CD4-positive, alpha-beta T cell treated with Interleukin-15 for 4 hours (primary cell): ENCODE measurements at regions not wholly inside any gene's neighbourhood (a gene's known extent, or its start where the extent isn't known, plus 50 kb on each side); places are given as distances from the start of the nearest gene placed in this dataset.

Experiments
- DNase-seq: peaks from one replicate; pipeline ENCODE4 v3.0.0-alpha.2; 2020; ENCODE audit warnings: low spot score

DNA sequence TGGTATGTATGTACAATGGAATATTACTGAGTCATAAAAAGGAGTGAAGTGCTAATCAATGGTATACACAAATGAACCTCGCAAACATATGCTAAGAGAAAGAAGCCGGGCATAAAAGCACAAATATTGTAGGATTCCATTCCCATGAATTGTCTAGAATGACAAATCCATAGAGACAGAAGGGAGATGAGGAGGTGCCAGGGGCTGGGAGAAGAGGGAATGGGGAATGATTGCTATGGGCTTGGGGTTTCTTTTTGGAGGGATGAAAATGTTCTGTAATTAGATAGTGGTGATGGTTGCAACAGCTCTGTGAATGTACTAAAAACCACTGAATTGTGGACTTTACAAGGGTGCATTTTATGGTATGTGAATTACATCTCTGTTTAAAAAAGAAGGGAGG, 73.5 kb downstream of the GLI2 start:
- no peak for DNase-seq

DNA sequence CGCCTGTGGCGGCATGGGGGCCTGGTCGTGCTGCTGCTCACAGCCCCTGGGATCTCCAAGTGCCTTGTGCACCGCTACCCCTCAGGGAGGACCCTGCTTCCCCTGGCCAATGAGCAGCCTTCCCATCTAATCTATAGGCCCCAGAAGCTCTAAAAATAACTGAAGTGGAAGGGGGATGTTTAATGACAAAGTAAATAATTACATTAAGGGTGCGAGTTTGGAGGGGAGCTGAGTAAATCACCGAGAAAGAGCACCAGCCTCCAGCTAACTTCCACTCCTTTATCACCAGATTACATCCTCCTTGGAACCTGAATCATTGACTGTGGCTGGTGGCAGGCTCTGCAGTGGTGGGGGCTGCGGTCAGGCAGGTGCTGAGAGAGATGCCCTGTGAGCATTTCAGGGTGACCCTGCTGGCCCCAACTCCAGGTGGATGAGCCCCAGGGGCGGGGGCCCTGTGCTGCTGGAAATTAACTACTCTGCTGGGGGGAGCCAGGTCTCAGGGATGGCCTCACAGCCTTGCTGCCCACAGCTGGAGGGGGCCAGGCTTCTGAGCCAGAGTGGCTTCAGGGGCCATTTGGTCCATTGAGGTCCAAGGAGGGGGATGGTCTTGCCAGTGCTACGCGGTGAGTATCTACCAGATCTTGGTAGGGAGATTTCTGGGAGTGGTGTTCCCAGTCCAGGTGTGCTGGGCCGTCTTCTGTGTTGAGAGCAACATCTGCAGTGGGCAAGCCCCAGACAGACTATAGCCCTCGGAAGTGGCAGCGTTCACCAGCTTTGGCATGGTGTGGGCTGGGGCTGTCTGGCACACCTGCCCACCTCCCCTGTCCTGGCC, 74.2 kb downstream of the GLI2 start:
- DNase-seq, result no peak

DNA sequence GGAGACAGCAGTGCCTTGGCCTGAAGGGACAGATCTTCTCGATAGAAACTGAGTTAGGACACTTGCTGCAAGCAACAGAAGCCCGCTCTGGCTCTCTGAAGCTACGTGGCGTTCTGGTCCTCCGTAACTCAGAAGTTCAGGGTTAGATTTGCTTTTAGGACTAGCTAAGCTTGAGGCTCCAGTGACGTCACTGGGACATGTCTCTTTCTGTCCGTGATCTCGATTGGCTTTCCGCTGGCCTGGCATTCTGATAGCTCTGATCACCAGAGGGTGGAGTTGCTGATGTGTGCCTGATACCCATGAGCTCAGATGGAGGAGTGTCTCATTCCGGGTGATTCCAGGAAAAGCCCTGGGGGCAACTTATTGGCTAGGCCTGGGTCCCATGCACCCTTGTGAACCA, 75.0 kb downstream of the GLI2 start:
- DNase-seq, result no peak

DNA sequence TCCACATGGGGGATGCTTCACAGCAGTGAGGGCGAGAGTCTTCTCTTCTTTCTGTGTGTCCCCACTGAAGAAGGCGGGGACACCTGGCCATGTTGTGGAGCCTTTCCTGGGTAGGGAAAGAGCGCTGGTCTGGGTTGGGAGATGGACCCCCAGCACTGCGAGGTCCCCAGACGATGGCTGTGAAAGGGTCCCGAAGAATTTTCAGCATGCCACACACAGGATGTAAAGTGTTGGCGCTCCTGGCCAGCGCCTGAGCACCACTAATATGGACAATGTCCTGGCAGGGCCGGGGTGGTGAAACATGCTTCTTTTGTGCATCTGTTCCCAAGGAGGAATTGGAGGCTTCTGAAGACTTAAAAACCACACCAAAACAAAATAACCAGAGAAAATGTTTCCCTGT, 77.2 kb downstream of the GLI2 start:
- no peak for DNase-seq

DNA sequence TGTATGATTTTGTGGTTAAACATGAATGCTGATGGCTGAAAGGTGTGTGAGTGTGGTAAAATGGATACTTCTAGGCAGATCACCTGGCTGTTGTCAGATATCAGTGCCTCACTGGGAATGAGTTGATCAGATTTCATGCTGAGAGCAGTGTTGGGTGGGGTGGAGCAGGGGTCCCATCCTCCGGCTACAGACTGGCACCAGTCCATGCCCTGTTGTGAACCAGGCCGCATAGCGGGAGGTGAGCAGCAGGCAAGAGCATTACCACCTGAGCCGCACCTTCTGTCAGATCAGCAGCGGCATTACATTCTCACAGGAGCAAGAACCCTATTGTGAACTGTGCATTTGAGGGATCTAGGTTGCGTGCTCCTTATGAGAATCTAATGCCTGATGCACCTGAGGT, 78.7 kb downstream of the GLI2 start:
- DNase-seq, result no peak

DNA sequence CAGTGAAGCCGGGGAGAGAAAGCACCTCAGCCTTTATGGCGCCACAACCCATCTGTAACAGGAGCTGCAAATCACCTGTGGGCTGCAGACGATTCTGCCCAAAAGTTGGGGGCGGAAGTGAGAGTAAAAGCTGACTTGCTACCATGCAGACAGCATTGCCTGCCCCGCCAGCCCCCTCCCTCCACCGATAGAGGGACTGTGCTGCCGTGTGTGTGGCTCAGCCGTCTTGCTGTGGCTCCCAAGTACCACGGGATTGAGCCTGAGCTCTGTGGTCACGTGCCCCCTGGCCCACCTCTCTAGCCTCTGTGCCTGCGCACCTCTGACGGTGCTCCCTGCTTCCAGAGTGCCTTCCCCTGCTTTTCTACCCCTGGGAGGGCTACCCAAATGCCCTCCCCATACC, 79.6 kb downstream of the GLI2 start:
- no peak for DNase-seq

DNA sequence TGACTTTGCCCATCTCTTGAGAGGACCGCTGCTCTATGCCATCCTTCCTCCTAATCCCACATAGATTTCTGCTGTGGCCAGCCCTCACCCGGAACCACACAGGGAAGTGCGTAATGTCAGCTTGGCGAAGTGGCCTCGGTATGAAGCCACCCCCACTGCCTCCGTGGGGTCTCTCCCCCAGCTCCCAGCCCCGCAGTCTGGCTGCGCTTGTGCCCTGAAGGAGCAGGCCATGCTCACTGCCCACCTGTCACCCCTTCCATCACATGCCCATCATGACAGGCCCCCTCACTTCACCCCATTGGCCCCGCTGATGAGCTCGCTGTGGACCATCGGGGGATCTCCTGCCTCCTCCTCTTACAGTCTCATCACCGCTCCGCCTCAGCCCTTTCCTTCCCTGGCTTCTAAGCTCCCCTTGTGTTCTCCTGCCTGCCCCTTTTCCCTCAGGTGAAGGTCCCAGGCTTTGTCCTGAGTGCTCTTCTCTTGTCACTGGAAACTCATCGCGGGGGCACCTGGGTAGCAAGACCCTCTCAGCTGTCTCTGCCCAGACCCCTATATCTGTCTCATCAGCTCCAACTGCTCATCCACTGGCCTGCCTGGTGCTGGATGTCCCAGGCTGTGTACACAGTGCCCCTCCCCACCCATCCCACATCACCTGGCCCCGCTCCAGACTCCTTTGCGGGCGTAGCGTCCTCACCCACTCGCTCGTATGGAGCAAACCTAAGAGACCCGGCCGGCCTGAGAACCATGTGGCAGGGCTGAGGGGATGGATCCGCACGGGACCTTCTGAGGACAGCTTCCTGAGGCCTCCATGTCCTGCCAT, 81.7 kb downstream of the GLI2 start:
- no peak for DNase-seq

DNA sequence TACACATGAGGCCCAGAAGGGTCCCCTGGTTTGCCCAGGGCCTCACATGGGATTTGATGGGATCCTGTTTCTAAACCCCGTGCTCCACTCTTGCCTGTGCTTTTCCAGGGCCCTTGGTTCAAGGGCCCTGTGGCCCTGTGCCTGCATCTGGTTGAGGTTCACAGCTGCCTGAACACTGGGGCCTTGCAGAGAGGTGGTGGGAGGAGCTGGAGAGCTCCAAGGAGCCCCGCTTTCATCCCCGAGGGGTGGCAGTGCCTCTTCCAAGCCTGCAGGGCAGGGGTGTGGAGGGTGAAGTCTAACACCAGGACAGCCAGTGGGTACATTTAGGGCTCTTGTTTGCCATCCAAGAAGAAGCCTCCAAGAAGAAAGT, 82.3 kb downstream of the GLI2 start:
- DNase-seq, result no peak

DNA sequence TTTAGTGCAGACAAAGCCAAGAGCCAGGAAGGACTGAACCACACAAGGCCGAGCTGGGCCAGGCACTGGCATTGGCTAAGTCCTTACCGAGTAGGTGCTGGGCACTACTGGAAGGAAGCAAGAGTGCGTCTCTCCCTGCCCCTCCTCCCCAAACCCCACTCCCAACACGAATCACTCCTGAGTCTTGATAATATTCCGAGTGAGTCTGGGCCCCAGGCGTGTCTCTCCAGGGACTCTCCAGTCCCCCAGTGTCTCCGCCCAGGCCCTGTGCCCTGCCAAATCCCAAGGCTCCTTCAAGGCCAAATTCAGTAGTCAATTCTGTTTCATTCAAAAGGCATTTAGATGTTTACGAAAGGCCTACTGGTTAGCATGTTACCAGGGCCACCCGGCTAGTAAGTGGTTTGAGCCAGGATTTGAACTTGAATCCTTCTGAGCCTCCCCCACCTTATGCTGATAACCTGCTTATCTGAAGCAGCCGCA, 82.8 kb downstream of the GLI2 start:
- DNase-seq, result no peak

DNA sequence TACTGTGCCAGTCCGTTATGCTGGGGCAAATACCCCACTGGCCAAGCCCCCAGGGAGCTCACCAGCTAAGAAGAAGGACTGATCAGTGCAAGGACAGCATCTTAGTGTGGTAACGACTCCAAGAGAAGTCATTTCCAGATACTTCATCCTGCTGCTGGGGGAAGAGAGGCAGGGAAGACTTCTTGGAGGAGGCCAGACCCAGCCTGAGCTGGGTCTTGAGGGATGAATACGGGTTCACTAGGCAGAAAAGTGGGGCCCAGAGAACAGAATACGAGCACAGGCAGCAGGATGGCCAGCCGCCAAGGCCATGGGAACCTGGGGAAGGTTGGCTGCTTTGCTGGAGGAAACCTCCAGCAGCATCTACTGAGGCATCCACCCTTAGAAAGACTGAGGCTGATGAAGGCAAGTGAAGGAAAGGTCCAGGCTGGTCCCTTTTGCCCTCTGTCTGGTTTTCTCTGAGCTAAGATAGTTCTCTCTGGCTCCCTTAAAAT, 84.1 kb downstream of the GLI2 start:
- no peak for DNase-seq

DNA sequence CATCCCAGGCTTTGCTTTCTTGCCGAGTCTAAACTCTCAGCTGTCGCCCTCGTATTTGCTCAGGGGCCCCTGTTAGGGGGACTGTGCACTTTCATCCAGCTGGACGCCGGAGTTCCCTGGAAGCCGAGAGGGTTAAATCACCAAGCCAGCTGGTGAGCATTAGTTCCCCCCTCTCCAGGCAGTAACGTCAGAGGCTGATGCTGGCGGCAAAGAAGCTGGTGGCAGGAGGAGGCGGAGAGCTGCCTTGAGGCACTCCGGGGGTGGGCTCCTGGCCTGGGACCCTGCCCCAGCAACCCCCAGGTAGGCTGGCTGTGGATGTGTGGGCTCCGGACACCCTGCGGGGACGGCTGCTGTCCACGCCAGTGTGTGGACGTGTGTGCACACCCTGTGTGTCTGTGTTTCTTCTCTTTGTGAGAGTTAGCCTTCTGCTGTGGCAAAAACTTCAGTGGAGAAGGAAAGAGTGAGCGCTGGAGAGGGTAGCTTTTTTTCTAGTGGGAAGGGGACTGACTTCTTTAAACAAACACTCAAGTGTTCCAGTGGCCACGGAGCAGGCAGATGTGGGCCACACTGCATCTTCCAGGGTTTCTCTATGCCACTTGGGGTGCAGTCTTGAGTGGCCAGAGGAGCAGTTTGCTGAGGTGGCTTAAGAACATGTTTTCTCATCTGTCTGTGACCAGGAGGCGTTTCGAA, 84.7 kb downstream of the GLI2 start:
- DNase-seq, result no peak

DNA sequence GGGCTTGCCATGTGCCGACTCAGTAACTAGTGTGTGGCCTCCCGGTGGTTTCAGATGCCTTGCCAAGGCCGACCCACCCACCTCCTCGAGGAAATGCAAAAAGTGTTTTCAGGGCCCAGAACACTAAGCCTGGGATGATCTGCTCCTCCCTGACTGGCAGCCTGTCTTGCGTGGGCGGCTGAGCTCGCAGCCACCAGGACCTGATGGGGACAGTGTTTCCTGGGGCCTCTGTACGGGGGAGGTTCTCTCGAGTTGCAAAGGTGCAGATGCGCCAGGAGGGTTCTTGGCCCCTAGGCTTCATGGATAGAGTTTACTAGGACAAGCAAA, 85.2 kb downstream of the GLI2 start:
- no peak for DNase-seq

DNA sequence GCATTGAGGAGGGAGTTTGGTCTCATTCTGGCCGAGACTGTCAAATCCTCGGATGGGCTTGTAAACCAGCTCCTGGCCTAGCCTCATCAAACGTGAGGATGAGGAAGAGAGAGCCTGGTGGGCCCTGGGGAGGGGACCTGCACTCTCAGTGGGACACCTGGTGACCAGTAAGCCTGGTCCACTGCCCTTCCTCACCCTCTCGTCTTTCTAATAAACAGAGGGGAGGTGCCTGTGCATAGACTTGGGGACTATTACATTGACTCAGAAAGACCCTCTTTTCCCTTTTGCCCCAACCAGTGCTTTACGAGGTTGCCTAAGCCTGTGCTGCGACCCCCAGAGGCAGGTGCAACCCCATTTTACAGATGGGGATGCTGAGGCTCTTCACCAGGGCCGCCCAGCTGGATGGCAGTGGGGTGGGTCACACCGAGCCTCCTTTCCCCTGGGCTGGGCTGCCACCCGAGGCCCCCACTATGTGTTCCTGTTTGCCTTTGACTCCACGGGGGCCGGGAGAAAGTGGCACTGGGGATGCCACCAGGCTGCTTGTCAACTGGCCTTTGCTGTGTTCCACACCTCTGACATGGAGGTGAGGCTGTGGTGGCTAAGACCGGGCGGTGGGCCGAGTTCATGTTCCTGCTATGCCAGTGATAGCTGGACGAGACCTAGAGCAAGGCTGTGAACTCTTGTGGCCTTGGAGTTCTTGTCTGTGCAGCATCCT, 85.9 kb downstream of the GLI2 start:
- DNase-seq, result no peak

DNA sequence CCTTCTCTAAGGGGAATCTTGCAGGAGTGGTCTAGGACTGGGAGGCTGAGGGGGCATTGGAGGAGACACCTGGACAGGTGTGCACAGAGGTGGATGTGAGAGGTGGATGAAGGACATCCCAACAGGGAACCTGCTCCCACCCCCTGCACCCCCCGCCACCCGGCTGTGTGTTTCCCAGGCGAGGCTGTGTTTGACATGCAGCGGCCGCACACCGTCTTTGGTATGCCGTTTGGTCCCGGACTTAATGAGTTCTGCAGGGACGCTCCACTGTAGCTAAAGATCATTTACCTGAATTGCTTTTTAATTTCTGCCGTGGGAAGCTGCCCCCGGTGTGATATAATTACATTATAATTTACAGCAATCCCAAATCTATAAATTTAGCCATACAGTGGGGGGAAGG, 87.3 kb downstream of the GLI2 start:
- DNase-seq, result no peak

DNA sequence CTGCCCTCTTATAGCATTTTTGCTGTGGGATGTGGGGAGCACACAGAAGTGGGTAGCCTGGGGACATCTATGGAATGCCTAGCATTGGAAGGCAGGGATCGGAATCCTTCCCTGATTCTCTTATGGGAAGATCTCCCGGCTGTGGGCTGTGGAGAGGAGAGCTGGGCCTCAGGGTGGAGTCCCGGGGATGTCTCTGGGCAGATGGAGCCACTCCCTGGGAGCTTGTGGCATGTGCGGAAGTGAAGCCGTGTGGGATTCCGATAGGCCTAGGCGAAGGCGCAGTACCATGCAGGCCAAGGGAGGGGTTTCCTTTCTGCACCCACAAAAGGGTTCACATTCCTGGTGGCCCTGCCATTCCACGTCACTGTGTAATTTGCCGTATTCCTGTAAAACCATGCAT, 87.9 kb downstream of the GLI2 start:
- no peak for DNase-seq

DNA sequence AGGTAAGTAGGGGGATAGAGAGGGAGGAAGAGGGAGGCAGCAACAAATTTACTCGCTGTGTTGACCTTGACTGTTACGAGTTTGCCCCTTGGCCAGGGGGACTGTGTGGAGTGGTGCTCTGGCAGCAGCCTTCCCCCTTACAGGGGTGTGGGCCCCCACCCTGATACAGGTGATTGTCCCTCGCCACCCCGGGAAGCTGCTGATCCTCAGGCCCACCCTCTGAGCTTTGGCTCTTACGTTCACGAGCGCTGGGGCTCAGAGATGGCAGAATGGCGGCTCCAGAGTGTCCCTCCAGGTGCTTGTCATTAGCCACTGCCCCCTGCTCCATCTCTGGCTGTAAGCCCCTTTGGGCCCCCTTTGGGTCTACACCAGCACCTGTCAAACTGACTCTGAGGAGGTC, 88.6 kb downstream of the GLI2 start:
- DNase-seq, result no peak

DNA sequence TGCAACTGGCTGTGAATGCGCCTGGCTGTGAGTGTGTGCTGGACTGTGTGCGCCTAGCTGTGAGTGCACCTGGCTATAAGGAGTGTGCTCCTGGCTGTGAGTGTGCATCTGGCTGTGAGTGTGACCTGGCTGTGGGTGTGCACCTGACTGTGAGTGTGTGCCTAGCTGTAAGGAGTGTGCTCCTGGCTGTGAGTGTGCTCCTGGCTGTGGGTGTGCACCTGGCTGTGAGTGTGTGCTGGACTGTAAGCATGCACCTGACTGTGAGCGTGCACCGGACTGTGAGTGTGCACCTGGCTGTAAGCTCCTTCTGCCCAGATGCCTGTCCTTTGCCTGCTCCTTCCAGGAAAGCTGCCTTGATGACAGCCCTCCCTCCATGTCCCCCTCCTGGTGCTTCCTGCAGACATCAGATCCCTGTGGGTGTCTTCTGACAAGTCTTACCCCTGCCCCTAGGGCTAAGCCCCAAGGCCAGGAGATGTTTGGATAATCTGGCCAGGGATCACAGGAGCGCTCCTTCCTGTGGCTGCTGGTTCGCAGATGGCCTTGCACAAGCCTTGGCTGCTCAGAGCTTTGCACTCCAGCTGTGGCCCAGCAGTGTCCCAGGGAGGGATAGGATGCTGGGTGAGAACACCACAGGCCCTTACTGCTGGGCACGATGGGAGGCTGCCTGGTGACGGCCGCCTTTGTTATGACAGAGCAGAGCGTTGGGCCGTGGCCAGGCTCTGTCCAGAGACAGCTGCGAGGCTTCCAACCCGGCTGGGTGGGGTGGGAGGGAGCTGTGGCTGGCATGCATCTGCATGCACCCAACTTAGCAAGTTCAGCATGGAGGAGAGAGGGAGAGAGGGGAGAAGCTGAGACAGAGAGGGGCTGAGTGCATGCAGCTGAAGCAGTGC, 89.9 kb downstream of the GLI2 start:
- no peak for DNase-seq

DNA sequence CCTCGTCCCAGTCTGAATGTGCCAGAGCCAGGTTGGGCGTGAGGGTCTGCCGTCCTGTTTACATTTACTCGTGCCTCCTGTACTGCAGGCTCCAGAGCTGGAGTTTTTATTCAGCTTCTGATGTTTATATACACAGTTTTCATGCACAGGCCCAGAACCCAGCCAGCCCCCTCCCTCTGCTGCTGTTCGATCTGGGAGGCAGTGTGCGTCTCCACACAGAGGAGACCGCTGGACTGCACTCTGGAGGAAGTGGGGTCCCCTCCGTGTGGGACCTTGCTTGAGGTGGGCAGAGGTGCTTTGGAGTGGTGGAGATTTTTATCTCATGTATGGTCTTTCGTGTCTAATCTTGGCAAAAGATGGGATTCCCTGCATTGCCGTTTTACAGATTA, 90.6 kb downstream of the GLI2 start:
- no peak for DNase-seq

DNA sequence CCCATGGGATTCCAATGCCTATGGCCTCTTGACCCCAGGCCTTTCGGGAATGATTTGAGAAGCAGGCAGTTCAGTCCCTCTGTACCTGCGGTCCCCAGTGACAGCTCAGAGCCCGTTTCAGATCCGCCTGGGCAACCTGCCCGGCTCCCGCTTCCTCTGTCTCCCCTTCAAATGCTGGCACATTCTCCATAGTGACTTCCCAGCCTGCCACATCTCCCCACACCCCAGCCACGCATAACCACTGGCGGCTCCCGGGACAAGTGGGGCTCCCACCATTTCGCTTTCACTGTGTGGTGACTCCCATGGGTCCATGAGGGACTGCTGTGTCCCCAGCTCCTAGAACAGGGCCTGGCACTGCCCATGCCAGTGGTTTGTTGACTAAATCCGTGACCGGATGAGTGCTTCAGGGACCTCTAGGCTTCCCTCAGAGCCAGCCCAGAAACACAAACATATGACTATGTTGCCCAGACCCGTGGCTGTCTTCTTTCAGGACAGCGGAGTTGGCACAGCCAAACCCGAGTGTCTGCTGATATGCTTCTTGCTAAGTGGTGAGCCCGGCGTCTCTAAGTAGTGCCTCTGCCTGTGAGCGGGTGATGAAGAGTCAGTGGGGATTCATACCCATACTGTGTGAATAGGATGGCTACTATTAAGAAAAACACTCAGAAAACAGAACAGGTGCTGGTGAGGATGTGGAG, 91.2 kb downstream of the GLI2 start:
- no peak for DNase-seq

DNA sequence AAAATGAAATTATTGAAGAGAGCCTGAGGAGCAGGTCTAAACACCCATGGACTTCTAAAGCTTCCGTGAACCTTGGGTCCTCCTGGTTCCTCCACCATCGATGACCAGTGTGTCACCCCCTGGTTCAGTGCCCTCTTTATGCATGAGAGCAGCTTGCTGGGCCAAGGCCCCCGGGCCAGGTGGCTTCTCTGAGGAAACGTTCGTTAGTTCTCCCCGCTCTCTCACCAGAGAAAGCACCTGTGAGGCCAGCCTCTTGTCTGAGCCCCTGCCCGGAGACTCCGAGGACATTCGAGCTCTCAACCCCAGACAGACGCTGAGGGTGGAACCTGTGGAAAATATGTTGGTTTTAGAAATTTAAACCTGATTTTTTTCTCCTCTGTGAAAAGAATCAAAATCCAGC, 92.4 kb downstream of the GLI2 start:
- no peak for DNase-seq
